EL (cell line): ENCODE measurements at regions not wholly inside any gene's neighbourhood (a gene's known extent, or its start where the extent isn't known, plus 50 kb on each side); places are given as distances from the start of the nearest gene placed in this dataset.
"Not testable (repeated sequence)": the region's sequence is repeated elsewhere in the genome, so short reads cannot be mapped to it uniquely, and the experiment has no call there.

Experiments used
- DNase-seq: peaks from one replicate; pipeline ENCODE4 v3.0.0-alpha.2; 2016

DNA sequence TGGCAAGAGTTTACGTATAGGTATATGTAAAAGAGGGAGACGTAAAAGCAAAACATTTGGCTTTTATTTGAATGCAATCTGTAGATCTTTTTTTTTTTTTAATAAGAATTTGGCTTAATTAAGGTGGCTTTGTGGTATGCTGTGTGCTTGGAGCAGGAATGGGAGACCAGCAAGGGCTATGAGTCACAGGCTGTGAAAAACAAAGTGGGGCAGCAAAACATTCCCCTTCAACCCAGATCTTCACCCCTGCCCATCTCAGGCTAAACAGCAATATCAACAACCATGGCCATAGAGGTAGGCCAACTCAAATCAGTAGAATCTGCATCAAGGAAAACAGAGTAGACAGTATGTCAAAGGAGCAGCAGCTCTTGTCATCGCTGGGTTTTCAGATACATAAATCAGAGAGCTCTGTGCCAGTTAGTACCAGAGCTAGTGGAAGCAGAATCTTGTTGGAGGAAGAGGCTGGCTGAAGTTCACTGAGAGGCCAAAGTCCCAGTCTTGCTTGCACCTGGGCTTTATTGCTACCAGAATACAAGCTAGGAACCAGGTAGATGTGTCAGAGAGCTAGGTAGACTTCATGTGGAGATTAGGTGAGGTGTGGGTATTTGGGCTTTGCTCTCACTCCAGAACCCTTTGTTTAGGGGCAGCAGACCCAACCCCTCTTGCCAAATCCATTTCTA is 191.5 kb upstream of the FANCL start:
- DNase-seq = no peak

DNA sequence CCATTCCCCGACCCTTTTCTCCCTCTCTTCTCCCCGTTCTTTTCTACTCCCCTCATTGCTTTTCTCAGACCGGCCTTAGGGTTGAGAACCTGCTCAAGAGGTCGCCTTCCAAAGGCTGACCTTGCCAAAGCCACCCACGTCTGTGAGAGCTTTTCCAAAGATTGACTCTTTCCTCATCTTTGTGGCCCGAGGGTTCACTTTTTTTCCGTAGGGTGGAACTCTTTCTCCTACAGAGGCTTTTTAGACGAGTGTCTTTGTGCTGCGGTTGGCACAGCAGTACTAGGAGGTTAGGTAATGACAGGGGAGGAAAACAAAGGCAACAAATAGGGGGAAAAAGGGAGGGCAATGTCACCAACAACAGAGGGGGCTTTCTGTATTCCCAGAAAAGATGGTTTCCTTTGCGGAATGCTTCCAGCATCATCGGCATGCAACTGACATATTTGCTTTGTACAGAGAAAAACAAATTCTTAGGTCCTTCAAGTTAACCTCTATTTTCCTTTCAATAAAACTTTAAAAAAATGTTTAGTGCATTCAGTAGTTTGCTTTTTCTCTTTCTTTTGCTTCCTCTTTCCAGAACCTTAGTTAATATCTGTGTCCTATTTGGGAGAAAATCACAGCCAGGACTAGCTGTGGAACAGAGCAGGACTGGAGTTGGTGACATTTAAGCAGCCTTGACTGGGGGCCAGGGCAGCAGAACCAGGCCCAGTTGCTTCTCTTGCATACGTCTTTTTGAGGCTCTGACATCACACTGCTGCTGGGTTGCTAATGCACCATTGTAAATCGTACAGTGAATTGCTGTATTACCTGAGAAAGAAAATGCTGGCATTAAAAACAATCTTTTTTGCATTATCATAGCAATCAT is 188.1 kb upstream of the FANCL start:
- no peak for DNase-seq

GRCh38 chr2:58428096-58429013 is 187.2 kb upstream of the FANCL start:
- DNase-seq = peak; percentile 26

DNA sequence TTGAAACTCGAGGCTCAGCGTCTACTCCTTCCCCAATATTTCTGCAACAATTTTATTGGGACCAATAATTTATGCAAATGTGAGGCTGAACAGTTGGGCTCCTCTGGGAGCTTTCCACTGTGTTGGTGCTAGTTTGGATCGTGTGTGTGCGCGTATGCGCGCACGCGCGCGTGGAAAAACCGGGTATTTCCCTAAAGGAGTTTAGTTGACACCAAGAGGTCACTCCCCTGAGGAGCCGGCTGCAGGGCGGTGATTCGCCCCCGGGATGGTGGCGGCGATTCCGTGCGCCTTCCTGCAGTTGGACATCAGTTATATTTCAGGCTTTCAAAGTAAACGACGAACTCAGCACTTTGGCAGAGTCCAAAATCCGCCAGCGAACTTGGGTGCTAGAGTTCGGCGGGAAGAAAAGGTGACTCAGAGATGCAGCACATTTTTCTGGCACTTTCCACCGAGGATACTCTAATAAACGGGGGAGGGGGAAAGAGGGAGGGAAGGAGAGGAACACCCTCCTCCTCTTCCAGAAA is 186.5 kb upstream of the FANCL start:
- DNase-seq = peak; percentile 40

DNA sequence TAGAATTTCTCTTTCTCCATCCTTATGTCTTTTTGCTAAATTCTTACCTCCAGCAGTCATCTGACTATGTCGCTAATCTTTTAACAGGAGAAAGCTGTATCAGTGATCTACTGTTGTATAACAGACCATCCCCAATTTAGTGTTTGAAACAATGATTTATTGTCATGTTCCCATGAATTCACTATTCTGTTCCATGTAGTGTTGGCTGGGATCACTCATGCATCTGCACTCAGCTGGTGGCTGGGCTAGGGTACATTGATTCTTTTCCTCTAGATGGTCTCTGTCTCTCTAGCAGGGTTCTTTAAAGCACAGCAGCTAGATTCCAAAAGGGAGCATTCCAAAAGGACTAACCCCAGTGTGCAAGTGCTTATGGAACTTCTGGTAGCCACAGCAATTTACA is 184.2 kb upstream of the FANCL start:
- no peak for DNase-seq

- DNase-seq = no peak
These were observed 178.9 kb upstream of the FANCL start for GRCh38 chr2:58419983-58420382.

GRCh38 chr2:58416696-58417095 is 175.6 kb upstream of the FANCL start:
- DNase-seq = no peak

GRCh38 chr2:58414506-58414905 is 173.4 kb upstream of the FANCL start:
- no peak for DNase-seq

DNA sequence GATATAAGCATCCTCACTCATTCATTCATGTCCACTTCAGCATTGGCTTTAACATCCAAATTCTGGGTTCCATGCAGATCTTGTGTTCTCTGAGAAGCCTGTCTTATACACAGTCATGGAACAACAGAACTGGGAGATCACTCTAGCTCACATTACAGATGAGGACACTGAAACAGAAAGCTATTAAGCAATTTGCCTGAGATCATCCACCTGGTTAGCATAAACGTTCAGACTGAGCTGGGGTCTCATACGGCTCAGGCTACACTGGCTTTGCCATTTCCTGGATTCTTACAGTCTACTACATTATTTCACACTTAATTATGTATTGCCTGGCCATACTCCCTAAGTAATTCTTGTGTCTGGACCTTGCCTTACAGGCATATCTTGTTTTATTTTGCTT is 169.4 kb upstream of the FANCL start:
- DNase-seq = no peak

GRCh38 chr2:58407487-58407886 is 166.4 kb upstream of the FANCL start:
- no peak for DNase-seq

DNA sequence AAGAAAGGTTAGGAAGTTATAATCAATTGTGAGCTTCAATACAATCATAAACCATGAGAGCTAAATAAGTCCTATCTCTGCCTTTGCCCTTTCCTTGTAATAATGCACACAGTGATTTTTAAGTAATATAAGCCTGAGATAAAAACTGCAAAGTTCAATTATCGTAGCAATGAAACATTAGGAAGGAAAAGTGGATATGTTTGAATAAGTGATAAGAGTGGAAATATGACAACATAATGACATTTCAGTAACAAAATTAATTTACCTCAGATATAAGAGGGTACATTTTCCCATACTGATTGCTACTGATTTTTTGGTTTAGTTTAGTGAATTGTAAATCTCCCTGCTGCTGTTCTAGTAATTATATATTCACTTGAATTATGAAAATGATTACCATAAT is 164.2 kb upstream of the FANCL start:
- no peak for DNase-seq

DNA sequence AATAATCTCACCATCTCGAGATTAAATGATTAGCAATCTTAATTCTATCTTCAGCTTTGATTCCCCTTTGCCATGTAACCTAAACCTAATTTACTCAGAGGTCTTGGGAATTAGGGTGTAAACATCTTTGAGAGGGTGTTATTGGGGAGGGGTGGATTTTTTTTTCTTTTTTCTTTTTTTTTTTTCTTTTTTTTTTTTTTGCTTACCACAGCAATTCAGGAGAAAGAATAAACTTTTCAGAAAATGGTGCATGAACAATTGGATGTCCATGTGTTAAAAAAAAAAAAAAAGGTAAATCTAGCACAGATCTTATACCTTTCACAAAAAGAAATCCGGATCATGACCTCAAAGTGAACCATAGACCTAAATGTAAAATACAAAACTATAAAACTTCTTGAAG is 160.8 kb upstream of the FANCL start:
- DNase-seq = no peak

DNA sequence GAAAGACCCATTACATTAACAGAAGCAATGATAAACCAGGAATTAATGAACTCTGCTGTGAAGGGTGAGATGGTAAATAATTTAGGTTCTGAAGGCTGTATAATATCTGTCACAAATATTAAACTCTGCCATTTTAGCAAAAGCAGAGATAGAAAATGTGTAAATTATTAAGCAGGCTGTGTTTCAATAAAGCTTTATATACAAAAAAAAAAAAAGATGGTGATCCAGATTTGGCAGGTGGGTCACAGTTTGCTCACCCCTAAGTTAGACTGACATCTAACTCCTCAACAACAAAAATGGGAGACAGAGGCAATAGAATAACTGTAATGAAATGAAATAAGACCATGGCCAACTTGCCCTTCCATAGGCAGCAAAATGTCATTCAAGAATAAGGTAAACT is 157.3 kb upstream of the FANCL start:
- DNase-seq = no peak

DNA sequence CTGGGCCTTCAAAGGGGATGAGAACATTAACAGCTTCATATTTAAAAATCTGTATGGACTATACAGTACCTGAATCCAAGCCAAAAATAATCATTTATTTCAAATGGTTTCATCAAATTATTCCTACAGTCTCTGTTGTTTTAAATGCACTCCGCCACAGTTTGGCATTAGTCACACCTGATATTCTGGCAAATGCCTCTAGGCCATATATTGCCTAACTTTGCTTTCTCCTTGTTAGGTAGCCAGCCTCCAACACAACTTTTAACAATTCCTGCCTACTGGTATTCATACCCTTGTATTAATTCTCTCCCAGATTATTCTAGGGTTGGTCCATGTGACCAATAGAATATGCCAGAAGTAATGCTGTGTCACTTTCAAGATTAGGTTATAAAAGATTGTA is 146.6 kb upstream of the FANCL start:
- no peak for DNase-seq

- DNase-seq = not testable (repeated sequence)
These were observed 145.8 kb upstream of the FANCL start for GRCh38 chr2:58386904-58387303.

GRCh38 chr2:58378152-58378551 is 137.0 kb upstream of the FANCL start:
- no peak for DNase-seq

- DNase-seq = no peak
These were observed 136.1 kb upstream of the FANCL start for GRCh38 chr2:58377181-58377580.

- DNase-seq = peak; percentile 1
These were observed 135.5 kb upstream of the FANCL start for GRCh38 chr2:58376592-58376991.

DNA sequence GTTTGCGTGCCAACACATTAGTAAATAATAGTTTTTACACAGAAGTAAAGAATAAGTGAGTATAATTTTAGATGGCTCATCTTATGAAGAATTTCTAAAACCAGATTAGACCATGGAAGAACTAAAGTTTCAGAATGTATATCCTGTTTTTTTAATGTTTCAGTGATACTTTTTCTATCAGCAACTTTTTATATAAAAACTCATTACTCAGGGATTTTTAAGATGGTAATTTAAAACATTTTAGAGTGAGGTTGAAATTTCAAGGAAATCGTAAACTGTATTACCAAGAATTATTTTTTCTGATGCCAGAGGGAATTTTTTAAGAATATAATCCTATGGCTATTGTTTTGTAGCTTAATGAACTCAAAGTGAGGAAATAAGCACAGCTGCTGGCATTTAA is 128.5 kb upstream of the FANCL start:
- no peak for DNase-seq

DNA sequence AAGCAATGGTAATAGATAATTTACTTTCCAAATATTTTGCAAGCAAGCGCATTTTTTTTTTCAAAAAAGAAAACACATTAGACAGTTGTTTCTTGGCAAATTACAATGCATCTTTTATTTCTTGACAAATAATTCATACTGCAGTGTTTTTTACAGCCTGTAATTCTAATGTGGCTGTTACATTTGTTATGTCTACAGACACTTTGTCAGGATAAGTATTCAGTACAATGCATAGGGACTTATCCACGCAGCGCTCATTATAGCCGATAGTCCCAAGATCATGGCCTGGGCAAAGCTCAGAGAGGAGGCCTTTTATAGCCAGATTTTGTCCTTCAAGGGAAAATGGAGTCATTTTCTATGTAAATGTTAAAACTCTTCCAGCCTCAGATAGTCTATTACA is 123.0 kb upstream of the FANCL start:
- DNase-seq = no peak

DNA sequence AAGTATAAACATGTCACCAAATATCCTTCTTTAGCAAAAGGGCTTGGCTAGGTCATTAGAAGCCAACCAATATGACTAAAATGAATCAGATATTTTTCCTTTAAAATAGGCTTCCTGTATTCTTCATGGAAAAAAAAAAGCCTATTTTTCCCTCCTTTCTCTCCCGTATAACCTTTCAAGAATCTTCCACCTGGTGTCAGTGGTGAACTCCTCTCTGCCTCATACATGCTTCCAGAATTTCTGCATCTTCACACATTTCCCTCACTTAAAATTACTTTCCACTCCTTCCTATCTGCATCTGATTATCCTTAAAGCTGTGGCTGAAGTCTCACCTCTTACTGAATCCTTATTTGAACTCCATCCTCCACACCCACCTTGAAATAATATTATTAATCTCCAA is 116.9 kb upstream of the FANCL start:
- no peak for DNase-seq

GRCh38 chr2:58357521-58357920 is 116.4 kb upstream of the FANCL start:
- DNase-seq = no peak

DNA sequence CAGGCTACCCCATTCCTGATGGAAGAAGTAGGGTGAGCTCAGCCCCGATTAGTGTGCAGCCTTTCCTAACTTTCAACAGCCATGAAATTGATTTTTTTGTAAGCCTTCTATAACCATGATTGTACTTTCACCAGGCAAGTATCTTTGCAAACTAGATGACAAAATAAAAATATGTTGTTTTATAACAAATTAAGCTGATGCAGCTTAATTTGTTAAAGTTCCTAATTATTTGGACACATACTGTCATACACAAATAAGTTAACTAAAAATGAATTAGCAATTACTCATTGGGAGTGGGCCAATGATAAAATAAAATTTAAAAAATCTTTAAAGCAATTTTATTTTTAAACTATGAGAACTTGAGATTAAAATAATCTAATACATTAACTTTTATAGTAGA is 113.1 kb upstream of the FANCL start:
- DNase-seq = no peak
